Heart left ventricle (tissue), 16 donors: ENCODE measurements at regions not wholly inside any gene's neighbourhood (a gene's known extent, or its start where the extent isn't known, plus 50 kb on each side); places are given as distances from the start of the nearest gene placed in this dataset.

Experiments used
- ATAC-seq, 4 donors: fragments of 200-7000 bp; cut with Tn5 transposase; one replicate each; pipeline ENCODE4 v1.9.1; 2020 to 2022; ENCODE audit warnings: moderate library complexity in 4 of 4, mild to moderate bottlenecking in 3 of 4, moderate number of reproducible peaks in 1 of 4
- DNase-seq, 5 donors: peaks; one replicate each; pipeline ENCODE4 v3.0.0-alpha.2; 2020
- H3K27ac ChIP-seq, 12 donors: fragments of 200-600 bp; sonication (generic) in 4 of 12; one replicate each; pipeline versions ENCODE4 v1.5.0 to v1.8.0; 2016 to 2022; ENCODE audit warnings: mild to moderate bottlenecking in 2 of 12
- H3K27me3 ChIP-seq, 9 donors: fragments of 200-600 bp; sonication (generic) in 2 of 9; one replicate each; pipeline versions ENCODE4 v1.5.1 to v1.8.0; 2016 to 2022; ENCODE audit warnings: mild to moderate bottlenecking in 3 of 9
- H3K36me3 ChIP-seq, 9 donors: fragments of 200-600 bp; sonication (generic) in 2 of 9; one replicate each; pipeline versions ENCODE4 v1.5.0 to v1.8.0; 2018 to 2022; ENCODE audit warnings: mild to moderate bottlenecking in 2 of 9
- H3K4me1 ChIP-seq, 12 donors: fragments of 200-600 bp; sonication (generic) in 4 of 12; one replicate each; pipeline versions ENCODE4 v1.5.0 to v1.8.0; 2016 to 2022; ENCODE audit warnings: mild to moderate bottlenecking in 3 of 12
- H3K4me3 ChIP-seq, 12 donors: fragments of 200-600 bp; sonication (generic) in 4 of 12; one replicate each; pipeline versions ENCODE4 v1.5.0 to v1.8.0; 2017 to 2022; ENCODE audit warnings: mild to moderate bottlenecking in 9 of 12, moderate library complexity in 4 of 12
- H3K9me3 ChIP-seq, 12 donors: fragments of 200-600 bp; sonication (generic) in 4 of 12; one replicate each; pipeline versions ENCODE4 v1.5.0 to v1.8.0; 2016 to 2022; ENCODE audit warnings: mild to moderate bottlenecking in 1 of 12
- CTCF ChIP-seq, 12 donors: fragments of 200-600 bp; sonication (generic) in 4 of 12; IDR thresholded peaks; one replicate each; pipeline versions ENCODE4 v1.5.0 to v1.8.0; 2018 to 2022; ENCODE audit warnings: antibody characterized with exemption in 12 of 12, mild to moderate bottlenecking in 5 of 12
- POLR2A ChIP-seq, 2 donors: fragments of 450-650 bp; IDR thresholded peaks; one replicate each; pipeline ENCODE4 v1.6.1; 2017; ENCODE audit warnings: antibody characterized with exemption in 2 of 2, mild to moderate bottlenecking in 2 of 2, moderate library complexity in 2 of 2
- WGBS, 4 donors: extraction: QIAGEN DNeasy Blood & Tissue Kit in 2 of 4; methylation state at CpG; one replicate each; pipeline versions ENCODE4 v1.1.5 to v1.1.7; 2013 to 2018; 5-methylcytosine and 5-hydroxymethylcytosine counted together
- intact Hi-C, 10 donors: fragments of 100-400 bp; cut with DNase I; formaldehyde crosslinking; loops; one replicate each; pipeline versions ENCODE4 v1.11.1 to v1.14.2; 2022
- donor health status: ischemic (EF 13 %, LVEDD 7.1; RV severe dilation, severe dysfunction).
- donor health status: healthy with polysubstance abuse.
- donor health status: DM: no; HTN: yes; CAD: no.
- donor health status: DM: no; HTN: no; CAD: no.
- donor health status: ischemic (EF 25% LVEDD 6.9; RV normal size, moderate dysfunction).
- donor health status: ischemic (EF 25% LVEDD 5.7; RV mildly dilated, moderate dysfunction).
- donor health status: healthy.
- donor health status: DM: yes; HTN: yes; CAD: no.
- donor health status: ischemic (EF 35%, LVEDD 5.7; RV mildly dilated, moderate dysfunction).
- donor health status: nonischemic (EF 11% LVEDD 7.7; RV severe dilation, severe dysfunction).
- donor health status: DM: yes; HTN: yes; CAD: no.
- donor health status: PGD.
- donor health status: ischemic (EF 29% LVEDD 5.4; RV normal size, mild dysfunction).
- donor health status: nonischemic (EF 23%, LVEDD 6.1; RV moderate dilation, normal function).

DNA sequence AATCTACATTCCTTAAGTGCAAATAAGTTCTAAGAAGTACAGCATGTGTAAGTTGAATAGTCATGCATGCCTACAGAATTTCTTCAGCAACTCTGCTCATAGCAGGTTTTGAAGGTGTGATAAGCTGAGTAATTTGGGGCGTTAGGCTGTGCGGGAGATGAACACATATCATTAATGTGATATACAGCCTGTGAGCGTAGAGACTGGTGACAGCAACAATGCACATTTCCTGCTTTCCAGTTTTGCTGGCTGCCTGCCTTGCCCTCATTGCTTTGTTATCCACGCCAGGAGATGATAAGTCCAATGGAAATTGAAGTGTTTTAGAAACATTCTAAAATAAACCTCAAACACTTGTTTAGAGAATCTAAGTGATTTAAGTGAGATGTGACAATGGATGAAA, 1709.4 kb downstream of the ARAP2 start:
- H3K4me1 ChIP-seq = no peaks in the 10 kb centered on the region
- no peak for DNase-seq
- no peaks in the 10 kb centered on the region for H3K36me3 ChIP-seq
- ATAC-seq = no peak
- H3K4me3 ChIP-seq = no peak overlapping the region
- intact Hi-C loops = no loop called here
- no peak overlapping the region for H3K27ac ChIP-seq
- no peak for TF ChIP-seq CTCF (IDR thresholded peaks at IDR 0.05)
- no peak for TF ChIP-seq POLR2A (IDR thresholded peaks at IDR 0.05)
- no peaks in the 10 kb centered on the region for H3K27me3 ChIP-seq
- 5 to 17% (median 7%) methylated on average over 4 of the region's 4 CpGs for WGBS, 4 donors
- no peaks in the 10 kb centered on the region for H3K9me3 ChIP-seq

GRCh38 chr4:34566091-34566490, 1678.2 kb downstream of the ARAP2 start:
- WGBS, 4 donors = 62 to 68% (median 64%) methylated on average over 2 of the region's 2 CpGs
- ATAC-seq (no peak), DNase-seq (no peak)
- intact Hi-C loops = no loop called here
- no peaks in the 10 kb centered on the region for H3K36me3 ChIP-seq
- no peak overlapping the region for H3K27ac ChIP-seq
- H3K9me3 ChIP-seq = peaks cover 0 to 4% (median 0%) of the 10 kb centered on the region in 12 donors
- no peaks in the 10 kb centered on the region for H3K4me1 ChIP-seq
- no peaks in the 10 kb centered on the region for H3K27me3 ChIP-seq
- TF ChIP-seq POLR2A (IDR thresholded peaks at IDR 0.05) (no peak), CTCF (IDR thresholded peaks at IDR 0.05) (no peak)
- no peak overlapping the region for H3K4me3 ChIP-seq

DNA sequence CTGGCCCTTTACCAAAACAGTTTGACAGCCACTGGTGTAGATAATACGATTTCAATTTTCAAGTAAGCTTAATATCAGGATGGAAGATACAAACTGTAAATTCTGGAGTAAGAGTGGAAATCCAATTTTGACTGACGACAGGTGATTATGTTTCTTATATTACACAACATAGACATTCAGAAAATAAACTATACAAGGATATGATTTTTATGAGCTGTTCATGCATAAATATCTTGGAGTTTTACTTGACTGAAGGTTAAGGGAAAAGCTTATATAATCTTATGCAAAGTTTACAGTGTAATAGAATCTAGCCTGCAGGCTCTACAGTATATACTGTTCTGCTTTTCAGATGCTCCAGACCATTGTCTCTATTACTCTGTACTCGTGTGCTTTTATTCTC, 1672.3 kb downstream of the ARAP2 start:
- no peak for DNase-seq
- no peaks in the 10 kb centered on the region for H3K9me3 ChIP-seq
- WGBS, 4 donors = 48 to 67% (median 58%) methylated on average over 3 of the region's 3 CpGs

GRCh38 chr4:34615315-34615714, 1629.0 kb downstream of the ARAP2 start:
- Histone ChIP-seq H3K27me3 (no peaks in the 10 kb centered on the region), H3K9me3 (no peaks in the 10 kb centered on the region), H3K4me1 (no peaks in the 10 kb centered on the region), H3K27ac (no peak overlapping the region), H3K36me3 (no peaks in the 10 kb centered on the region), H3K4me3 (no peak overlapping the region)
- no peak for TF ChIP-seq POLR2A (IDR thresholded peaks at IDR 0.05)
- no peak for TF ChIP-seq CTCF (IDR thresholded peaks at IDR 0.05)
- ATAC-seq (no peak), DNase-seq (no peak)
- intact Hi-C loops = no loop called here
- WGBS, 4 donors = 52 to 74% (median 58%) methylated on average over 3 of the region's 3 CpGs

More for the DNA sequence above, 1672.3 kb downstream of the ARAP2 start:
- Histone ChIP-seq H3K36me3 (no peaks in the 10 kb centered on the region), H3K4me1 (no peaks in the 10 kb centered on the region), H3K27me3 (no peaks in the 10 kb centered on the region), H3K4me3 (no peak overlapping the region), H3K27ac (no peak overlapping the region)
- no peak for TF ChIP-seq CTCF (IDR thresholded peaks at IDR 0.05)
- no peak for TF ChIP-seq POLR2A (IDR thresholded peaks at IDR 0.05)
- intact Hi-C loops = no loop called here
- no peak for ATAC-seq
